RWPE2 (cell line): ENCODE measurements at regions not wholly inside any gene's neighbourhood (a gene's known extent, or its start where the extent isn't known, plus 50 kb on each side); places are given as distances from the start of the nearest gene placed in this dataset.

Source experiments
- ATAC-seq: fragments of 200-7000 bp; cut with Tn5 transposase; 3 replicates; pipeline ENCODE4 v1.9.1; 2021; ENCODE audit warnings: low read depth
- DNase-seq: peaks from one replicate; pipeline ENCODE4 v3.0.0-alpha.2; 2020; ENCODE audit warnings: low spot score
- H3K27ac ChIP-seq: fragments of 450-650 bp; 2 replicates; pipeline ENCODE4 v1.5.1; 2017; ENCODE audit warnings: mild to moderate bottlenecking; ENCODE audit not compliant: poor library complexity, severe bottlenecking
- H3K27me3 ChIP-seq: fragments of 250-450 bp; sonication (Bioruptor Pico); 2 replicates; pipeline ENCODE4 v1.5.1; 2021; ENCODE audit warnings: mild to moderate bottlenecking, moderate library complexity; ENCODE audit not compliant: insufficient read depth, poor library complexity, severe bottlenecking
- H3K36me3 ChIP-seq: fragments of 250-450 bp; sonication (Bioruptor Pico); 2 replicates; pipeline ENCODE4 v1.5.1; 2020; ENCODE audit warnings: low read depth, mild to moderate bottlenecking, moderate library complexity
- H3K4me1 ChIP-seq: fragments of 250-450 bp; sonication (Bioruptor Pico); 2 replicates; pipeline ENCODE4 v1.5.1; 2021; ENCODE audit warnings: mild to moderate bottlenecking, moderate library complexity; ENCODE audit not compliant: insufficient read depth, poor library complexity, severe bottlenecking
- H3K4me3 ChIP-seq: fragments of 250-450 bp; sonication (Bioruptor Pico); 2 replicates; pipeline ENCODE4 v1.5.1; 2021; ENCODE audit warnings: mild to moderate bottlenecking, moderate library complexity; ENCODE audit not compliant: severe bottlenecking
- H3K9me3 ChIP-seq: fragments of 250-450 bp; sonication (Bioruptor Pico); 2 replicates; pipeline ENCODE4 v1.5.1; 2021; ENCODE audit warnings: mild to moderate bottlenecking, moderate library complexity; ENCODE audit not compliant: severe bottlenecking
- TF ChIP-seq, protein P1 (sequence below): fragments of 450-650 bp; IDR thresholded peaks from one replicate; pipeline ENCODE4 v1.5.1; 2017; ENCODE audit warnings: mild to moderate bottlenecking, moderate library complexity; ENCODE audit not compliant: poor library complexity, severe bottlenecking

DNA sequence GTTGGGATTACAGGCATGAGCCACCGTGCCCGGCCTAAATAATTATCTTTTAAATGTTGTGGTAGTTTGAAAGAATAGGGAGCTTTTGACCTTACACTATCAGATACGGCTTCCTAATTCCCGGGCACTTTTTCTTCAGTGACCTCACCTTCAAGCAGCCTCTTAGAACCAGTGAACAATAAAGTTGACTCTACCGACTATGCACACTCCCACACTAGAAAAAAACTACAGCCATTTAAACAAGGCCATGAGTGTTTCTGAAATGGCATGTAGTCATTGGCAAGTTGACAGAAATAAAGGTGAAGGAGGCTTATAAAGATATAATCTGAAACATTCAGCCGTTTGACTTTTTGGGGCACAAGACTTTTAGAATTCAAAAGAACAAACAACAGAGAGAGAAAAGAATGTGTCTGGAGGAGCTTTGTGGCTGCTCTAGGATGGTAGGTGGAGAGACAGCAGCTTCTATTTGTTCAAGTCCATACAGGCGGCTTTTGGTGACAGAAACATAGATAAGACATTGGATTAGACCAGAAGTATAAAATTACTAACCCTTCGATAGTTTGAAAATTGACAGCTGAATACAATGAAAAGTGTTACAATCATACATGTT is 75.2 kb downstream of the GJA1 start:
- Histone ChIP-seq H3K27me3 (no peaks in the 10 kb centered on the region), H3K36me3 (no peaks in the 10 kb centered on the region), H3K27ac (no peak overlapping the region), H3K4me3 (no peak overlapping the region), H3K9me3 (no peaks in the 10 kb centered on the region), H3K4me1 (no peaks in the 10 kb centered on the region)
- ATAC-seq (no peak), DNase-seq (no peak)
- TF ChIP-seq, protein P1, sequence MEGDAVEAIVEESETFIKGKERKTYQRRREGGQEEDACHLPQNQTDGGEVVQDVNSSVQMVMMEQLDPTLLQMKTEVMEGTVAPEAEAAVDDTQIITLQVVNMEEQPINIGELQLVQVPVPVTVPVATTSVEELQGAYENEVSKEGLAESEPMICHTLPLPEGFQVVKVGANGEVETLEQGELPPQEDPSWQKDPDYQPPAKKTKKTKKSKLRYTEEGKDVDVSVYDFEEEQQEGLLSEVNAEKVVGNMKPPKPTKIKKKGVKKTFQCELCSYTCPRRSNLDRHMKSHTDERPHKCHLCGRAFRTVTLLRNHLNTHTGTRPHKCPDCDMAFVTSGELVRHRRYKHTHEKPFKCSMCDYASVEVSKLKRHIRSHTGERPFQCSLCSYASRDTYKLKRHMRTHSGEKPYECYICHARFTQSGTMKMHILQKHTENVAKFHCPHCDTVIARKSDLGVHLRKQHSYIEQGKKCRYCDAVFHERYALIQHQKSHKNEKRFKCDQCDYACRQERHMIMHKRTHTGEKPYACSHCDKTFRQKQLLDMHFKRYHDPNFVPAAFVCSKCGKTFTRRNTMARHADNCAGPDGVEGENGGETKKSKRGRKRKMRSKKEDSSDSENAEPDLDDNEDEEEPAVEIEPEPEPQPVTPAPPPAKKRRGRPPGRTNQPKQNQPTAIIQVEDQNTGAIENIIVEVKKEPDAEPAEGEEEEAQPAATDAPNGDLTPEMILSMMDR = no peak

GRCh38 chr6:121515630-121516265 is 80.3 kb downstream of the GJA1 start:
- Histone ChIP-seq H3K4me3 (no peak overlapping the region), H3K27ac (no peak overlapping the region), H3K27me3 (no peaks in the 10 kb centered on the region), H3K36me3 (no peaks in the 10 kb centered on the region), H3K4me1 (no peaks in the 10 kb centered on the region), H3K9me3 (no peaks in the 10 kb centered on the region)
- TF ChIP-seq, protein P1 = no peak
- DNase-seq (no peak), ATAC-seq (no peak)

- Histone ChIP-seq H3K4me1 (no peaks in the 10 kb centered on the region), H3K36me3 (no peaks in the 10 kb centered on the region), H3K4me3 (no peak overlapping the region), H3K27ac (no peak overlapping the region), H3K27me3 (no peaks in the 10 kb centered on the region), H3K9me3 (no peaks in the 10 kb centered on the region)
- ATAC-seq = no peak
- TF ChIP-seq, protein P1 = no peak
- DNase-seq = no peak
Measured at GRCh38 chr6:121516331-121516730, 80.9 kb downstream of the GJA1 start.

- no peak overlapping the region for H3K27ac ChIP-seq
- H3K27me3 ChIP-seq = no peaks in the 10 kb centered on the region
- H3K4me1 ChIP-seq = peaks cover 5% of the 10 kb centered on the region
- ATAC-seq = no peak
- no peak for DNase-seq
- H3K9me3 ChIP-seq = no peaks in the 10 kb centered on the region
- no peak overlapping the region for H3K4me3 ChIP-seq
- no peaks in the 10 kb centered on the region for H3K36me3 ChIP-seq
- TF ChIP-seq, protein P1 = no peak
Measured at GRCh38 chr6:121520337-121521163, 85.1 kb downstream of the GJA1 start.
